Adrenal gland (tissue), 5 donors: ENCODE measurements at regions not wholly inside any gene's neighbourhood (a gene's known extent, or its start where the extent isn't known, plus 50 kb on each side); places are given as distances from the start of the nearest gene placed in this dataset.

Experiments used
- POLR2A ChIP-seq, 2 donors: fragments of 450-650 bp; IDR thresholded peaks; one replicate each; pipeline ENCODE4 v1.6.1; 2017; ENCODE audit warnings: antibody characterized with exemption in 2 of 2, mild to moderate bottlenecking in 2 of 2, moderate library complexity in 1 of 2
- TF ChIP-seq, protein P1 (sequence below), 6 experiments: fragments of 450-650 bp in 4 of 6; fragments of 200-600 bp in 2 of 6; sonication (generic) in 1 of 6; IDR thresholded peaks; 1 replicate in 5 of 6; 2 replicates in 1 of 6; pipeline versions ENCODE4 v1.5.1 to v1.8.0; 2016 to 2021; ENCODE audit warnings: antibody characterized with exemption in 6 of 6, mild to moderate bottlenecking in 2 of 6, moderate library complexity in 1 of 6
- donor health status: DM: no; HTN: no; CAD: no.

DNA sequence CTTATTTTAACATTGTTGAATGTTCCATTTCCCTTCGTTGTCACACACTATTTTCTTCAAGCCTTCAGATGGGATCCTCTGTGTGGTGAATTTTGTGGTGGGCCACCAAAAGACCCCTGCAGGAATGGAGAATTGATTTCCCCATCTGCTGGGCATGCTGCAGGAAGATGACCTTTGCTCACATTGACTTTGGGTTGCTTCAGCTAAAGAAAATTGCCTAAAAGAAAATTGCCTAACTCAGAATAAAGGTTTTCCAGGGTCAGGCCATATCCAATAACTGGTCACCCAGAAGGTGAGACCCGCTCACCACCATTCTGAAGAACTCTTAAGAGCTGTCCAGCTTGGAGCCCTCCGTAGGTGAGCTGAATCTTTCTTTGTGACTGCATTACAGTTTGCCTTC lies 192.5 kb downstream of the CDH7 start:
- TF ChIP-seq, protein P1, sequence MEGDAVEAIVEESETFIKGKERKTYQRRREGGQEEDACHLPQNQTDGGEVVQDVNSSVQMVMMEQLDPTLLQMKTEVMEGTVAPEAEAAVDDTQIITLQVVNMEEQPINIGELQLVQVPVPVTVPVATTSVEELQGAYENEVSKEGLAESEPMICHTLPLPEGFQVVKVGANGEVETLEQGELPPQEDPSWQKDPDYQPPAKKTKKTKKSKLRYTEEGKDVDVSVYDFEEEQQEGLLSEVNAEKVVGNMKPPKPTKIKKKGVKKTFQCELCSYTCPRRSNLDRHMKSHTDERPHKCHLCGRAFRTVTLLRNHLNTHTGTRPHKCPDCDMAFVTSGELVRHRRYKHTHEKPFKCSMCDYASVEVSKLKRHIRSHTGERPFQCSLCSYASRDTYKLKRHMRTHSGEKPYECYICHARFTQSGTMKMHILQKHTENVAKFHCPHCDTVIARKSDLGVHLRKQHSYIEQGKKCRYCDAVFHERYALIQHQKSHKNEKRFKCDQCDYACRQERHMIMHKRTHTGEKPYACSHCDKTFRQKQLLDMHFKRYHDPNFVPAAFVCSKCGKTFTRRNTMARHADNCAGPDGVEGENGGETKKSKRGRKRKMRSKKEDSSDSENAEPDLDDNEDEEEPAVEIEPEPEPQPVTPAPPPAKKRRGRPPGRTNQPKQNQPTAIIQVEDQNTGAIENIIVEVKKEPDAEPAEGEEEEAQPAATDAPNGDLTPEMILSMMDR (IDR thresholded peaks at IDR 0.05) = no peak
- no peak for TF ChIP-seq POLR2A (IDR thresholded peaks at IDR 0.05)
